ENCODE measurements at regions not wholly inside any gene's neighbourhood (a gene's known extent, or its start where the extent isn't known, plus 50 kb on each side); places are given as distances from the start of the nearest gene placed in this dataset.

GRCh38 chr18:29693334-29693733, 1349.2 kb downstream of the DSC3 start:
- TF ChIP-seq, protein P1, sequence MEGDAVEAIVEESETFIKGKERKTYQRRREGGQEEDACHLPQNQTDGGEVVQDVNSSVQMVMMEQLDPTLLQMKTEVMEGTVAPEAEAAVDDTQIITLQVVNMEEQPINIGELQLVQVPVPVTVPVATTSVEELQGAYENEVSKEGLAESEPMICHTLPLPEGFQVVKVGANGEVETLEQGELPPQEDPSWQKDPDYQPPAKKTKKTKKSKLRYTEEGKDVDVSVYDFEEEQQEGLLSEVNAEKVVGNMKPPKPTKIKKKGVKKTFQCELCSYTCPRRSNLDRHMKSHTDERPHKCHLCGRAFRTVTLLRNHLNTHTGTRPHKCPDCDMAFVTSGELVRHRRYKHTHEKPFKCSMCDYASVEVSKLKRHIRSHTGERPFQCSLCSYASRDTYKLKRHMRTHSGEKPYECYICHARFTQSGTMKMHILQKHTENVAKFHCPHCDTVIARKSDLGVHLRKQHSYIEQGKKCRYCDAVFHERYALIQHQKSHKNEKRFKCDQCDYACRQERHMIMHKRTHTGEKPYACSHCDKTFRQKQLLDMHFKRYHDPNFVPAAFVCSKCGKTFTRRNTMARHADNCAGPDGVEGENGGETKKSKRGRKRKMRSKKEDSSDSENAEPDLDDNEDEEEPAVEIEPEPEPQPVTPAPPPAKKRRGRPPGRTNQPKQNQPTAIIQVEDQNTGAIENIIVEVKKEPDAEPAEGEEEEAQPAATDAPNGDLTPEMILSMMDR (IDR thresholded peaks at IDR 0.05): no peak
- TF ChIP-seq, protein P2, sequence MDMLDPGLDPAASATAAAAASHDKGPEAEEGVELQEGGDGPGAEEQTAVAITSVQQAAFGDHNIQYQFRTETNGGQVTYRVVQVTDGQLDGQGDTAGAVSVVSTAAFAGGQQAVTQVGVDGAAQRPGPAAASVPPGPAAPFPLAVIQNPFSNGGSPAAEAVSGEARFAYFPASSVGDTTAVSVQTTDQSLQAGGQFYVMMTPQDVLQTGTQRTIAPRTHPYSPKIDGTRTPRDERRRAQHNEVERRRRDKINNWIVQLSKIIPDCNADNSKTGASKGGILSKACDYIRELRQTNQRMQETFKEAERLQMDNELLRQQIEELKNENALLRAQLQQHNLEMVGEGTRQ (IDR thresholded peaks at IDR 0.05): no peak
- TF ChIP-seq EHMT2 (IDR thresholded peaks at IDR 0.05; ENCODE audit: low read depth): no peak
- TF ChIP-seq NPAS2 (CRISPR knock-in tag; IDR thresholded peaks at IDR 0.05; ENCODE audit: borderline replicate concordance): no peak
- TF ChIP-seq POLR2A (IDR thresholded peaks at IDR 0.05; ENCODE audit: low read length): no peak
- TF ChIP-seq EP300 (IDR thresholded peaks at IDR 0.05): no peak
- no peak for TF ChIP-seq HDAC2 (IDR thresholded peaks at IDR 0.05)
- TF ChIP-seq MAFK (IDR thresholded peaks at IDR 0.05; ENCODE audit: partially characterized antibody): no peak
- no peak for TF ChIP-seq JUN (IDR thresholded peaks at IDR 0.05)
- no peak for TF ChIP-seq REST (IDR thresholded peaks at IDR 0.05)
- TF ChIP-seq, protein P3, sequence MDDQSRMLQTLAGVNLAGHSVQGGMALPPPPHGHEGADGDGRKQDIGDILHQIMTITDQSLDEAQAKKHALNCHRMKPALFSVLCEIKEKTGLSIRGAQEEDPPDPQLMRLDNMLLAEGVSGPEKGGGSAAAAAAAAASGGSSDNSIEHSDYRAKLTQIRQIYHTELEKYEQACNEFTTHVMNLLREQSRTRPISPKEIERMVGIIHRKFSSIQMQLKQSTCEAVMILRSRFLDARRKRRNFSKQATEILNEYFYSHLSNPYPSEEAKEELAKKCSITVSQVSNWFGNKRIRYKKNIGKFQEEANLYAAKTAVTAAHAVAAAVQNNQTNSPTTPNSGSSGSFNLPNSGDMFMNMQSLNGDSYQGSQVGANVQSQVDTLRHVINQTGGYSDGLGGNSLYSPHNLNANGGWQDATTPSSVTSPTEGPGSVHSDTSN (IDR thresholded peaks at IDR 0.05): no peak
